HUES6 (cell line): ENCODE measurements at regions not wholly inside any gene's neighbourhood (a gene's known extent, or its start where the extent isn't known, plus 50 kb on each side); places are given as distances from the start of the nearest gene placed in this dataset.

Experiments used
- H3K27ac ChIP-seq: 2 replicates; pipeline ENCODE4 v1.7.0; 2013; ENCODE audit warnings: low read depth, mild to moderate bottlenecking, low read length, inconsistent platforms
- H3K27me3 ChIP-seq: 2 replicates; pipeline ENCODE4 v1.6.1; 2013; ENCODE audit warnings: low read length; ENCODE audit not compliant: control insufficient read depth, insufficient read depth
- H3K36me3 ChIP-seq: 2 replicates; pipeline ENCODE4 v1.6.1; 2013; ENCODE audit warnings: low read length; ENCODE audit not compliant: control insufficient read depth, insufficient read depth
- H3K4me1 ChIP-seq: 2 replicates; pipeline ENCODE4 v1.6.1; 2013; ENCODE audit warnings: low read length; ENCODE audit not compliant: control insufficient read depth, insufficient read depth
- H3K4me3 ChIP-seq: 2 replicates; pipeline ENCODE4 v1.5.1; 2013; ENCODE audit warnings: low read depth, low read length
- H3K9ac ChIP-seq: one replicate; pipeline ENCODE4 v1.6.1; 2013; ENCODE audit warnings: mild to moderate bottlenecking, low read length
- H3K9me3 ChIP-seq: 2 replicates; pipeline ENCODE4 v1.6.1; 2013; ENCODE audit warnings: low read depth, low read length; ENCODE audit not compliant: control insufficient read depth, insufficient read depth

DNA sequence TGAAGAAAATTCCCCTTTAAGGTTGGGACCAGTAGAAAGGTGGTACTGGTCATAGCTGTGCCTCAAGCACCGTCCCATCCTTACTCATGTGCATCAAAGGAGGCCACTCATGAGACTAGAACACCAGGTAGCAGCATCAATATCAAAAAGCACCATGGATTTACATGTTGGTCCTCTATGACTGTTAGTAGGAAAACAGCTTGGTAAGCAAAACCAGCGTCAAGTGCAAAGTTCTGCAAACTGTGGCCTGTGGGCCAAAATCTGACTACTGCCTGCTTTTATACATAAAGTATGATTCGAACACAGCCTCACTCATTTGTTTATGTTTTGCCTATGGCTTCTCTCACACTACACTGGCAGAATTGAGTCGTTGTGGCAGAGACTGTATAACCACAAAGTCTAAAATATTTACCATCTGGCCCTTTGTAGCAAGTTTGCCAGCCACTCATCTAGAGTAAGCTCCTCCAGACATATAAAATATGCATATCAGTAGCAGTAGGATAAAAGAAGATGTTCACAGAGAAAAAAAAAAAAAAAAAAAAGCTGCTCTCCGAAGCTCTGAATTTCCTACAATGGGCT lies 119.7 kb upstream of the CTNNA2 start:
- Histone ChIP-seq H3K27ac (peak overlapping the region; percentile 11; the same call in 1 of the 2 replicates), H3K4me1 (peaks cover 17% of the 10 kb centered on the region), H3K9ac (no peak overlapping the region), H3K27me3 (no peaks in the 10 kb centered on the region), H3K4me3 (no peak overlapping the region), H3K36me3 (no peaks in the 10 kb centered on the region), H3K9me3 (no peaks in the 10 kb centered on the region)

DNA sequence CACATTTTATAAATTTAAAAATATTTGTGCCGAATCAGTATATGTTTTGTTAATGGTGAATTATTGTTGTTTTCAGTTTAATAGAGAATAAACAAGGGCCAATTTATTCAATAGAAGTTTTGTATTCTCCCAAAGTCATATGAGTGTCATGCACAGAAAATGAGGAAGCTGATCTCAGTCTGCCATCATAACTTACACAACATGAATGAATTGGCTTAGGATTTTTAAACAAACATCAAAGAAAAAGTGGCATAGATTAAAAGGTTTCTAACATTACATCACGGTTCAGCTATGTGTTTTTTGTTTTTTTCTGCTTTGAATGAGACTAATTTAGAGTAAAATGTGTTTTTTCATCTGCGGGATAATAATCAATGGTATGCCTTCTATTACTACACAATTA lies 123.4 kb upstream of the CTNNA2 start:
- H3K9ac ChIP-seq: no peak overlapping the region
- no peaks in the 10 kb centered on the region for H3K9me3 ChIP-seq
- H3K4me3 ChIP-seq: no peak overlapping the region
- peaks cover 15% of the 10 kb centered on the region for H3K4me1 ChIP-seq
- no peaks in the 10 kb centered on the region for H3K36me3 ChIP-seq
- H3K27me3 ChIP-seq: no peaks in the 10 kb centered on the region
- no peak overlapping the region for H3K27ac ChIP-seq

DNA sequence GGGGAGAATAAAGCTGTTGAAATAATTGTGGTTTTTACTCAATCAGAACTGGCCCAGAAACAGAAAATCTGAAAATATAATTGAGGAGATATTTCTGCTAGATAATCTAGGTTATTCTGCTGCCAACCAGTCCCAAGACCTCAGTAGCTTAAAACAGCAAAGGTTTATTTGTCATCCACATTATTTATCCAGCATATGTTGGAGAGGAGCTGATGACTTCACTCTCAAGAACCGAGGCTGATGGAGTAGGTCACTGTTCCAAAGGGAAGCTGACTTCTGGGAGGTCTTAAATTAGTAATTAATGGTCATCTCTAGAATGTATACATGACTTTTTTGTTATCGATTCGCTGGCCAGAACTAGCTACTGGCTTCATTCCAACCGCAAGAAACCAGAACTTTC lies 124.8 kb upstream of the CTNNA2 start:
- Histone ChIP-seq H3K36me3 (no peaks in the 10 kb centered on the region), H3K4me1 (peaks cover under 1% of the 10 kb centered on the region; the same call in 1 of the 2 replicates), H3K27ac (no peak overlapping the region), H3K9me3 (no peaks in the 10 kb centered on the region), H3K9ac (no peak overlapping the region), H3K27me3 (no peaks in the 10 kb centered on the region), H3K4me3 (no peak overlapping the region)

DNA sequence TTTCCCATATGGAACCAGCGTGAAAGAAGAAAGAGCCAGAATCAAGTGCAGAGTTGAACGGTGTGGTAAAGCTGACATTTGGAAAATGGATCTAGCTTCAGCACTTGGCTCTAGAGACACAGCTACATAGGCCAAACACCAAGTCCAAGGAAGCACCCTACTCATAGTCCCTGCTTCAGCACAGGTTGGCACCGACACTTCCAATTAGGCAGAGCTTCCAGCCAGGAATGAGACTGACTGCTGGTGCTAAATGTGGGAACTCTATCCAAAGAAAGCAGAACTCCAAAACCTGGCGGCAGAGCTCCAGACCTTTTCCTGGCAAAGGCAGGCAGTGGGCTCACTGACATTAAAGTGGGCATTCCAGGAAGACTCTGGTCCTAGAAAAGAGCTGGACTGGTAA lies 125.4 kb upstream of the CTNNA2 start:
- H3K27ac ChIP-seq: no peak overlapping the region
- H3K36me3 ChIP-seq: no peaks in the 10 kb centered on the region
- no peaks in the 10 kb centered on the region for H3K4me1 ChIP-seq
- H3K9ac ChIP-seq: no peak overlapping the region
- H3K9me3 ChIP-seq: no peaks in the 10 kb centered on the region
- no peaks in the 10 kb centered on the region for H3K27me3 ChIP-seq
- no peak overlapping the region for H3K4me3 ChIP-seq

DNA sequence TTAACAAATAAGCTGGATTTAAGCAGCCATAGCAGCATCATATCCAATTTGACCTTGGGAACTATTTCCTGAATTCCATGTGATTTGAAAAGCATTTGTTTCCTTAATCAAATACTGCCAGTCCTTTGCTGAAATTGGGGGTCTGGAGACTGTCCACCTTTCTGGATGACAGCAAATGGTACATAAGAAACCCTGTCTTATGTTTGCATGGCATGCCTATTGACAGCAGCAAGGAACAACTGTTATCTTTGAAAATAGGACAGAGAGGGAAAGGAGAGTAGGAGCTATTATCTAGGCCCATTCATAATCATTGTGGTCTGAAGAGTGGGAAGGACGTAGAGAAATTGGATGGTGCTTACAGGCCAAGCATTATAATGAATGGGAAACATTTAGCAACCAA lies 129.2 kb upstream of the CTNNA2 start:
- H3K36me3 ChIP-seq: no peaks in the 10 kb centered on the region
- no peak overlapping the region for H3K4me3 ChIP-seq
- no peak overlapping the region for H3K9ac ChIP-seq
- no peaks in the 10 kb centered on the region for H3K9me3 ChIP-seq
- no peak overlapping the region for H3K27ac ChIP-seq
- H3K27me3 ChIP-seq: no peaks in the 10 kb centered on the region
- no peaks in the 10 kb centered on the region for H3K4me1 ChIP-seq

DNA sequence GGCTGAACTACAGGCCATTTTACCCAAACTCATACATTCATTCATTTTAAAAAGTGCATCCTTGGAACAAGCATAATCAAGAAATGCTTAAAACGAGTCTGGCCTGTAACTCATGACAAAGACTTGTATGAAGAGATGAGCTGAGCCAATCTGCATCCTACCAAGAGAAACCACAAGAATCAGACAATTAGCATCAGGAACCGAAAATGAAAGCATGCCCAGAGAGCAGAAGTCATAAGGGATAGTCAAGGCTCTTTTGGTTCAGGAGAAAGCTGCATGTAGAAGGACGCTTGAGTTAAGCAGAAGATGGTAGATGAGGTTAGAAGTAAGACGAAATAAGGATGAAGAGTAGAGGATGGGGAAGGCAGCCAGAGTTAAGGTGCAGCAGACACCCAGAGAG lies 137.0 kb upstream of the CTNNA2 start:
- Histone ChIP-seq H3K27ac (no peak overlapping the region), H3K27me3 (no peaks in the 10 kb centered on the region), H3K36me3 (no peaks in the 10 kb centered on the region), H3K4me3 (no peak overlapping the region), H3K9ac (no peak overlapping the region), H3K9me3 (no peaks in the 10 kb centered on the region), H3K4me1 (peaks cover 12% of the 10 kb centered on the region)

DNA sequence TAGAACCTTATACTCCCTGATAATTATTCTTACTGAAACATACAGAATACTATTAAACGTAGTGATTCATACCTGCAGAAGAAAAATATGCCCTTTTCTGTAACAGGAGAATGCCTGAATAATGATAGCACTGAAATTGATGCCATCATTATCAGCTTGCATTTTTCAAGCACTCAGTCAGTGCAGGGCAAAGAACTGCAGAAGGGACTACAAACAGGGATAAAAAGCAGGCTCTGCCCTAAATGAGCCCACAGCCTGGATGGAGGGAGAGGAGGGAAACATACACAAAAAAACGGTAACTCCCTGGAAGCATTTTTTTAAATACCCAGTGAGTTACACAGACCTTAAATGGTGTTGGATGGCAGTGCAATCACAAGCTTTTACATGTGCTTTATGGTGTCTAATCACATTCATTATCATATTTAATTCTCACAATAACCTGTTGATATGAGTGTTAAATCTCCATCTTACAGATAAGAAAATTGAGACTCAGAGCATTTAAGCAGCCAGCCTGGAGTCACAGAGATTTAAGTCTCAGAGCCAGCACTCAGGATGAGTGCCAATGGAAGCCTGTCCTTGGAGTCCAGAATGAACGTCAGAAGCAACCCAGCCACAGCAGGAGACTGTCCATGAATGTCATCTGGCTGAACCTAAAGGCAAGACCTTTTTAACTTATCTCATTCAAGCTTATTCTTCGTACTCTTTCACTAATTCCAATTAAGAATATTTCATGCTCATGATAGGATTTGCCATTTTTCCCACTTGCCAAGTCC lies 139.3 kb upstream of the CTNNA2 start:
- Histone ChIP-seq H3K4me1 (peaks cover 15% of the 10 kb centered on the region), H3K9ac (no peak overlapping the region)

DNA sequence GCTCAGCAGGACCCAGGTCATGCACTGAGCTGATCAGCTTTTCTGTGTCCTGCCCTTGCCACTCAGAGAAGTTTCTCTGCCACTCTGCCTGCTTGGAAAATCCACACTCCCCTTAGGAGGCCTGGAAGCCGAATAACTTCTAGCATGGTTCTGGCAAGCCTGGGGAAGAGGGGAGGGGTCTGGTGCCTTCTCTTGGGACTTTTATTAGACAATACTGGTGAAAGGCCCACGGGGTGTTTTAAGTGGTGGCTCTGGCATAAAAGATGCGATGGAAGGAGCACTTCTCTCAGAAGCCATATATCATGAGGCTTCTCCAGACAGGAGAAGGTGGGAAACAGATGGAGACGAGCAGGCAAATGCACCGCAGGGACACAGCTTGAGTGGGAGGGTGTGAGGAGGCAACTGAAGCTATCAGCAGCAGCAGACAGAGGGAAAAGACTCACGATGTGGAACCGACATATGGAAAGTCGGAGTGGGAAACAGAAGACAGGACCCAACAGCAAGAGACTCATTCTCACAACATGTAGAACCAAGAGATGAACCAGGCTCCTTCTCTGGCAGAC lies 141.8 kb upstream of the CTNNA2 start:
- H3K9ac ChIP-seq: no peak overlapping the region
- no peak overlapping the region for H3K27ac ChIP-seq
- H3K9me3 ChIP-seq: no peaks in the 10 kb centered on the region
- peaks cover 15% of the 10 kb centered on the region for H3K4me1 ChIP-seq
- H3K27me3 ChIP-seq: no peaks in the 10 kb centered on the region
- H3K36me3 ChIP-seq: no peaks in the 10 kb centered on the region
- no peak overlapping the region for H3K4me3 ChIP-seq

More for the DNA sequence above, 139.3 kb upstream of the CTNNA2 start:
- Histone ChIP-seq H3K4me3 (no peak overlapping the region), H3K27ac (no peak overlapping the region), H3K36me3 (no peaks in the 10 kb centered on the region), H3K27me3 (no peaks in the 10 kb centered on the region), H3K9me3 (no peaks in the 10 kb centered on the region)

DNA sequence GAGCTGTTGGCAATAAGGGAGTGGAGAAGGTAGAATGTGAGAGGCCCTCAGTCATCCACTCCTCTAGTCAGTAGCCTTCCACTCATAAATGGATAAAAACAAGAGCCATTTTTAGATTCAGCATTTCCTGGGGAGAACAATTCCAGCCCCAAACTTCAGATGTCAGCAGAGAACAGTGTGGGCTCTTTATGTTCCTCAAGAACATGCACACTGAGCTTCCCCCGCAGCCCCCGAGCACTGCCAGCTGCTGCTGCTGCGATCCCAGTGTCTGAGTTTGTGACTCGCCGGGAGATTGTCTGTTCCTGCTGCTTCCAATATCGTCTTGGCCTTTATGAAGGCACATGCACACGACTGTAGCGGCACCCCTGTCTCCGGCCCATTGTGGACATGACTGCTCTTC lies 143.7 kb upstream of the CTNNA2 start:
- Histone ChIP-seq H3K9ac (no peak overlapping the region), H3K27ac (no peak overlapping the region), H3K4me3 (no peak overlapping the region), H3K27me3 (no peaks in the 10 kb centered on the region), H3K36me3 (no peaks in the 10 kb centered on the region), H3K4me1 (peaks cover 13% of the 10 kb centered on the region), H3K9me3 (no peaks in the 10 kb centered on the region)

DNA sequence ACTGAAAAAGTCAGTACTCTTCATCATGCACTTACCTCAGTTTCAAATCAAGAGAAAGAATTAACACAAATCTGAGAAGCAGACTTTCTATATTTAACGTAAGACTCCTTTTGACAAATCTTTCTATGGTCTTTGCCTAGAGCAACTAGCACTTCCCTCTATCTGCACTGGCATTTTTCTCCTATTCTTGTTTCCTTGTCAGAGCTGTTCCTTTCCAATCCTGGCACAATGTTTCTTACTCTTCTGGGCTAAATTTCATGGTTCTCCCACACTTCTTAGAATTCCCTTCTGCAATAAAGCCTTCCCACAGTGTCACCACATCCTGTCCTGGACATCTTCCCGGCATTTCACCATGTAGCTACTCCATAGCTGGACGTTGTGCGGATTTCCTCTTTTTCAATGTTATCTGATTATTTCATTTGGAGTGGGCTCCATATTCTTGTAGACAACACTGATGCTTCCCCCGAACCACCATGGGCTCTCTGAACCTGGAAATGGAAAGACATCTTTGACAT lies 144.7 kb upstream of the CTNNA2 start:
- H3K4me1 ChIP-seq: peaks cover 6% of the 10 kb centered on the region
- H3K4me3 ChIP-seq: no peak overlapping the region
- no peaks in the 10 kb centered on the region for H3K9me3 ChIP-seq
- H3K9ac ChIP-seq: no peak overlapping the region
- H3K27ac ChIP-seq: no peak overlapping the region
- no peaks in the 10 kb centered on the region for H3K27me3 ChIP-seq
- H3K36me3 ChIP-seq: no peaks in the 10 kb centered on the region

DNA sequence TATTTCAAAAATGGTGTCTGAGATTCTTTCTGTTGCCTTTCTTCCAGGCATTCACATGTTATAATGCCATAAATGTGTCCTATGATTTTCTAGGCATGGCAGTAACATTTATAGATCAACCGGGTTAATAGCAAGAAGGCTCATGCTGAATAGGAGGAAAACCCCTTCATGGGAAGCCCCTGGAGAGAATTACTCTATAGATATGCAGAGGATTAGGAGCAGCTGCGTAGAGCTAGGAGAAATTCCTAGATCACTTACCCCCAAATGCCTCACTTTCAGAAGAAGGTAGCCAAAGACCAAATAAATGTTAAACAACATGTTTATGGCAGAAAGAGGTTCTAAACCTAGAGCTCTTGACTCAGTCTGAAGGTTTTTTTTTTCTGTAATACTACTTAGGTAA lies 153.4 kb upstream of the CTNNA2 start:
- peaks cover 2% of the 10 kb centered on the region; the same call in 1 of the 2 replicates for H3K9me3 ChIP-seq
- H3K4me3 ChIP-seq: no peak overlapping the region
- peaks cover 11% of the 10 kb centered on the region; the same call in 1 of the 2 replicates for H3K4me1 ChIP-seq
- H3K27me3 ChIP-seq: no peaks in the 10 kb centered on the region
- H3K27ac ChIP-seq: no peak overlapping the region
- H3K9ac ChIP-seq: no peak overlapping the region
- H3K36me3 ChIP-seq: no peaks in the 10 kb centered on the region
